ENCODE measurements at regions not wholly inside any gene's neighbourhood (a gene's known extent, or its start where the extent isn't known, plus 50 kb on each side); places are given as distances from the start of the nearest gene placed in this dataset.

- TF ChIP-seq, protein P1, sequence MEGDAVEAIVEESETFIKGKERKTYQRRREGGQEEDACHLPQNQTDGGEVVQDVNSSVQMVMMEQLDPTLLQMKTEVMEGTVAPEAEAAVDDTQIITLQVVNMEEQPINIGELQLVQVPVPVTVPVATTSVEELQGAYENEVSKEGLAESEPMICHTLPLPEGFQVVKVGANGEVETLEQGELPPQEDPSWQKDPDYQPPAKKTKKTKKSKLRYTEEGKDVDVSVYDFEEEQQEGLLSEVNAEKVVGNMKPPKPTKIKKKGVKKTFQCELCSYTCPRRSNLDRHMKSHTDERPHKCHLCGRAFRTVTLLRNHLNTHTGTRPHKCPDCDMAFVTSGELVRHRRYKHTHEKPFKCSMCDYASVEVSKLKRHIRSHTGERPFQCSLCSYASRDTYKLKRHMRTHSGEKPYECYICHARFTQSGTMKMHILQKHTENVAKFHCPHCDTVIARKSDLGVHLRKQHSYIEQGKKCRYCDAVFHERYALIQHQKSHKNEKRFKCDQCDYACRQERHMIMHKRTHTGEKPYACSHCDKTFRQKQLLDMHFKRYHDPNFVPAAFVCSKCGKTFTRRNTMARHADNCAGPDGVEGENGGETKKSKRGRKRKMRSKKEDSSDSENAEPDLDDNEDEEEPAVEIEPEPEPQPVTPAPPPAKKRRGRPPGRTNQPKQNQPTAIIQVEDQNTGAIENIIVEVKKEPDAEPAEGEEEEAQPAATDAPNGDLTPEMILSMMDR (IDR thresholded peaks at IDR 0.05) = no peak
- TF ChIP-seq POLR2A (IDR thresholded peaks at IDR 0.05) (no peak), EP300 (IDR thresholded peaks at IDR 0.05) (no peak), POLR2AphosphoS5 (IDR thresholded peaks at IDR 0.05) (no peak)
Observed at GRCh38 chr2:167480986-167481309, 592.7 kb downstream of the XIRP2 start.
